Fibroblast of lung (primary cell): ENCODE measurements at regions not wholly inside any gene's neighbourhood (a gene's known extent, or its start where the extent isn't known, plus 50 kb on each side); places are given as distances from the start of the nearest gene placed in this dataset.

Experiments used
- DNase-seq, 2 donors: peaks; one replicate each; pipeline versions ENCODE4 v3.0.0 to v3.0.0-alpha.2; 2010; ENCODE audit warnings: low read depth in 2 of 2
- H2AFZ ChIP-seq: 2 replicates; pipeline ENCODE4 v1.5.1; 2012; ENCODE audit warnings: low read length, control low read depth, inconsistent platforms
- H3K27ac ChIP-seq: 2 replicates; pipeline ENCODE4 v1.5.1; 2011; ENCODE audit warnings: low read length, control low read depth; ENCODE audit not compliant: insufficient read depth
- H3K27me3 ChIP-seq: 2 replicates; pipeline ENCODE4 v1.5.1; 2011; ENCODE audit warnings: mild to moderate bottlenecking, low read length; ENCODE audit not compliant: control insufficient read depth, insufficient read depth
- H3K36me3 ChIP-seq: 2 replicates; pipeline ENCODE4 v1.5.1; 2011; ENCODE audit warnings: low read length; ENCODE audit not compliant: control insufficient read depth, insufficient read depth
- H3K4me1 ChIP-seq: 2 replicates; pipeline ENCODE4 v1.5.1; 2011; ENCODE audit warnings: low read length; ENCODE audit not compliant: control insufficient read depth, insufficient read depth; ENCODE audit errors: extremely low read depth
- H3K4me2 ChIP-seq: 2 replicates; pipeline ENCODE4 v1.5.1; 2011; ENCODE audit warnings: low read length, control low read depth; ENCODE audit not compliant: insufficient read depth; ENCODE audit errors: extremely low read depth
- H3K4me3 ChIP-seq, 4 experiments: fragments of 200-600 bp in 1 of 4; sonication (generic) in 1 of 4; replicated peaks in 1 of 4; 2 replicates each; pipeline ENCODE4 v1.5.1; 2011 to 2016; ENCODE audit warnings: low read length in 4 of 4, low read depth in 3 of 4, mild to moderate bottlenecking in 3 of 4, control low read depth in 2 of 4, inconsistent platforms in 1 of 4, mixed read lengths in 1 of 4; ENCODE audit not compliant: insufficient read depth in 1 of 4; ENCODE audit errors: control extremely low read depth in 1 of 4
- H3K79me2 ChIP-seq: 2 replicates; pipeline ENCODE4 v1.5.1; 2012; ENCODE audit warnings: mild to moderate bottlenecking, low read length, inconsistent platforms; ENCODE audit not compliant: control insufficient read depth, insufficient read depth
- H3K9ac ChIP-seq: 2 replicates; pipeline ENCODE4 v1.5.1; 2011; ENCODE audit warnings: mild to moderate bottlenecking, low read length, control low read depth; ENCODE audit not compliant: insufficient read depth
- H3K9me3 ChIP-seq: 2 replicates; pipeline ENCODE4 v1.5.1; 2012; ENCODE audit warnings: low read depth, low read length; ENCODE audit not compliant: control insufficient read depth, insufficient read depth
- H4K20me1 ChIP-seq: 2 replicates; pipeline ENCODE4 v1.5.1; 2011; ENCODE audit warnings: low read length; ENCODE audit not compliant: control insufficient read depth, insufficient read depth; ENCODE audit errors: extremely low read depth
- EZH2 ChIP-seq: IDR thresholded peaks from 2 replicates; pipeline ENCODE4 v1.5.1; 2012; ENCODE audit warnings: low read length, control low read depth, mild to moderate bottlenecking; ENCODE audit errors: missing control alignments
- TF ChIP-seq, protein P1 (sequence below), 2 donors: IDR thresholded peaks in 1 of 2; conservative IDR thresholded peaks in 1 of 2; 1 replicate in 1 of 2; 2 replicates in 1 of 2; pipeline ENCODE4 v1.5.1; 2011 to 2012; ENCODE audit warnings: low read length in 2 of 2, control low read depth in 1 of 2, inconsistent platforms in 1 of 2, low read depth in 1 of 2, mild to moderate bottlenecking in 1 of 2

DNA sequence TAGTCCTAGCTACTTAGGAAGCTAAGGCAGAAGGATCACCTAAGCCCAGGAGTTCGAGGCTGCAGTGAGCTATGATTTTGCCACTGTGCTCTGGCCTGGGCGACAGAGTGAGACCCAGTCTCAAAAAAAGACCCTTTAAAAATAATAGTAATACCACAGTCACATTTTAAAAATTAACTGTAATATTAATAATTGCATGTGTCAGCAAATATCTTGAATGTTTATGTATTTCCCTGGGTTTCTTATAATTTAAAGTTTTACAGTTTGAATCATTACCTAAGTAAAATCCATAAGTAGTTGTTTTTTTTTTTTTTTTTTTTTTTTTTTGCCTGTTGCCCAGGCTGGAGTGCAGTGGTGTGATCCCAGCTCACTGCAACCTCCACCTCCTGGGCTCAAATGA, 69.2 kb downstream of the LYZL2 start:
- Histone ChIP-seq H3K4me1 (peaks cover 3% of the 10 kb centered on the region), H3K79me2 (no peaks in the 10 kb centered on the region), H3K27ac (no peak overlapping the region), H3K4me2 (no peak overlapping the region), H4K20me1 (no peaks in the 10 kb centered on the region), H3K4me3 (no peak overlapping the region), H3K9ac (no peak overlapping the region), H3K36me3 (no peaks in the 10 kb centered on the region), H3K9me3 (no peaks in the 10 kb centered on the region), H2AFZ (no peak overlapping the region), H3K27me3 (no peaks in the 10 kb centered on the region)
- TF ChIP-seq, protein P1, sequence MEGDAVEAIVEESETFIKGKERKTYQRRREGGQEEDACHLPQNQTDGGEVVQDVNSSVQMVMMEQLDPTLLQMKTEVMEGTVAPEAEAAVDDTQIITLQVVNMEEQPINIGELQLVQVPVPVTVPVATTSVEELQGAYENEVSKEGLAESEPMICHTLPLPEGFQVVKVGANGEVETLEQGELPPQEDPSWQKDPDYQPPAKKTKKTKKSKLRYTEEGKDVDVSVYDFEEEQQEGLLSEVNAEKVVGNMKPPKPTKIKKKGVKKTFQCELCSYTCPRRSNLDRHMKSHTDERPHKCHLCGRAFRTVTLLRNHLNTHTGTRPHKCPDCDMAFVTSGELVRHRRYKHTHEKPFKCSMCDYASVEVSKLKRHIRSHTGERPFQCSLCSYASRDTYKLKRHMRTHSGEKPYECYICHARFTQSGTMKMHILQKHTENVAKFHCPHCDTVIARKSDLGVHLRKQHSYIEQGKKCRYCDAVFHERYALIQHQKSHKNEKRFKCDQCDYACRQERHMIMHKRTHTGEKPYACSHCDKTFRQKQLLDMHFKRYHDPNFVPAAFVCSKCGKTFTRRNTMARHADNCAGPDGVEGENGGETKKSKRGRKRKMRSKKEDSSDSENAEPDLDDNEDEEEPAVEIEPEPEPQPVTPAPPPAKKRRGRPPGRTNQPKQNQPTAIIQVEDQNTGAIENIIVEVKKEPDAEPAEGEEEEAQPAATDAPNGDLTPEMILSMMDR (conservative IDR thresholded peaks at IDR 0.05 in 1 of 2, IDR thresholded peaks at IDR 0.05 in 1 of 2; ENCODE audit: low read depth in 1 of 2, low read length in 2 of 2), result no peak
- no peak for TF ChIP-seq EZH2
- DNase-seq, result no peak

DNA sequence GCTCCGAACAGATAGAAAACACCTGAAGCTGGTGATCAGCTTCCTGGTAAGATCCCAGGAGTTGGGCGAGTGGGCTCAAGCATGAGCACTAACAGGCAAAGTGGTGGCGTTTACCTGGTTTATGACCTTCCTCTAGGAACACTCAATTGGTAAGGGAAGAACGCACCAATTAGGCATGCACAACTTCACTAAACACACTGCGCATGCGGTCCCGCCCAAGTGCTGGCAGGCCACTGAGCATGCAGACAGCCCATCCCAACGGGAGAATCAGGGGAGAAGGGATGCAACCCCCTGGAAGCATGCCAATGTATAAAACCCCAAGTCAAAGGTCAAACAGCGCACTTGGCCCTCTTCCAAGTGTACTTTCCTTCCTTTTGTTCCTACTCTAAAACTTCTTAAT, 70.4 kb downstream of the LYZL2 start:
- Histone ChIP-seq H3K27me3 (no peaks in the 10 kb centered on the region), H3K27ac (no peak overlapping the region), H3K4me1 (peaks cover 3% of the 10 kb centered on the region), H3K79me2 (no peaks in the 10 kb centered on the region), H3K9ac (no peak overlapping the region), H4K20me1 (no peaks in the 10 kb centered on the region), H3K9me3 (no peaks in the 10 kb centered on the region), H3K4me3 (no peak overlapping the region), H3K36me3 (no peaks in the 10 kb centered on the region), H2AFZ (no peak overlapping the region), H3K4me2 (no peak overlapping the region)
- no peak for DNase-seq
- TF ChIP-seq EZH2, result no peak
- TF ChIP-seq, protein P1 (conservative IDR thresholded peaks at IDR 0.05 in 1 of 2, IDR thresholded peaks at IDR 0.05 in 1 of 2; ENCODE audit: low read depth in 1 of 2, low read length in 2 of 2), result no peak

DNA sequence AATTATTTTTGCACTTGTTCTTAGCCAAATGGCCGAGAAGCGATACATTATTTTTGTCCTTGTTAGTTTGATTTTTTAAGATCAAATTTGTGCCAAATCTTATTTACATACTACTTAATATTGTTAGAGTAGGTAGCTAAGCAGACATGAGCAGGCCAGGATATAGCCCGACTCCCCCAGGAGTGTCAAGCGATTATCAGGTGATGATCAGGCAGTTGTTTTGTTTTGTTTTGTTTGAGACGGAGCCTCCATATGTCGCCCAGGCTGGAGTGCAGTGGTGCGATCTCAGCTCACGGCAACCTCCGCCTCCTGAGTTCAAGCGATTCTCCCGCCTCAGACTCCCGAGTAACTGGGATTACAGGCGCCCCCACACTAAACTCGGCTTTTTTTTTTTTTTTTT, 71.1 kb downstream of the LYZL2 start:
- no peaks in the 10 kb centered on the region for H3K9me3 ChIP-seq
- H3K4me1 ChIP-seq, result peaks cover 4% of the 10 kb centered on the region
- no peaks in the 10 kb centered on the region for H3K79me2 ChIP-seq
- TF ChIP-seq EZH2, result no peak
- no peak overlapping the region for H2AFZ ChIP-seq
- no peak for DNase-seq
- H3K4me2 ChIP-seq, result no peak overlapping the region
- H3K4me3 ChIP-seq, result no peak overlapping the region
- no peaks in the 10 kb centered on the region for H4K20me1 ChIP-seq
- H3K9ac ChIP-seq, result no peak overlapping the region
- H3K27me3 ChIP-seq, result no peaks in the 10 kb centered on the region
- no peaks in the 10 kb centered on the region for H3K36me3 ChIP-seq
- H3K27ac ChIP-seq, result no peak overlapping the region
